ENCODE measurements at regions not wholly inside any gene's neighbourhood (a gene's known extent, or its start where the extent isn't known, plus 50 kb on each side); places are given as distances from the start of the nearest gene placed in this dataset.

DNA sequence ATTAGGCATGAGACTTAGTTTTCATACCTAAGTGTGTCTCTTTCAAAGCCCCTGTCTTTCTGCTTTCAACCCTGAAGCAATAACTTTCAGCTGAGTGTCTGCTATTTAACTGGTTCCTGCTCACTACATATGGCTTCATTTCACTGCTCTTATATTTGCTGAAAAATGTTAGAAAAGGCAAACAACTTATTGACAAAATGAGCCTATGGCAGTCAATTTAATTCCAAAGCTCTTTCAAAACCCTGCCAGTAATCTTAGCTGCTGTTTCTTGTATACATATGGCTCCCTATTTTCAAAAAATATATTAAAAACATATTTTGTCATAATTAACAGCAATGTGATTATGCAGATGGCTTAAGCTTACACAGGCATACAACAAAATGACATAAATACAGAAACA, 334.1 kb upstream of the MGAT4C start:
- H3K4me2 ChIP-seq (ENCODE audit: low read length): no peak overlapping the region
- no peaks in the 10 kb centered on the region for H4K20me1 ChIP-seq (ENCODE audit: insufficient read depth, low read length)
- no peak for DNase-seq (ENCODE audit: low read depth)
- no peak for TF ChIP-seq EZH2 (IDR thresholded peaks at IDR 0.05; ENCODE audit: insufficient read depth, low read length)
- TF ChIP-seq, protein P1, sequence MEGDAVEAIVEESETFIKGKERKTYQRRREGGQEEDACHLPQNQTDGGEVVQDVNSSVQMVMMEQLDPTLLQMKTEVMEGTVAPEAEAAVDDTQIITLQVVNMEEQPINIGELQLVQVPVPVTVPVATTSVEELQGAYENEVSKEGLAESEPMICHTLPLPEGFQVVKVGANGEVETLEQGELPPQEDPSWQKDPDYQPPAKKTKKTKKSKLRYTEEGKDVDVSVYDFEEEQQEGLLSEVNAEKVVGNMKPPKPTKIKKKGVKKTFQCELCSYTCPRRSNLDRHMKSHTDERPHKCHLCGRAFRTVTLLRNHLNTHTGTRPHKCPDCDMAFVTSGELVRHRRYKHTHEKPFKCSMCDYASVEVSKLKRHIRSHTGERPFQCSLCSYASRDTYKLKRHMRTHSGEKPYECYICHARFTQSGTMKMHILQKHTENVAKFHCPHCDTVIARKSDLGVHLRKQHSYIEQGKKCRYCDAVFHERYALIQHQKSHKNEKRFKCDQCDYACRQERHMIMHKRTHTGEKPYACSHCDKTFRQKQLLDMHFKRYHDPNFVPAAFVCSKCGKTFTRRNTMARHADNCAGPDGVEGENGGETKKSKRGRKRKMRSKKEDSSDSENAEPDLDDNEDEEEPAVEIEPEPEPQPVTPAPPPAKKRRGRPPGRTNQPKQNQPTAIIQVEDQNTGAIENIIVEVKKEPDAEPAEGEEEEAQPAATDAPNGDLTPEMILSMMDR (IDR thresholded peaks at IDR 0.05; ENCODE audit: insufficient read depth, low read depth, low read length): no peak
- Mint-ChIP-seq H3K36me3 (ENCODE audit: low read depth, unreplicated experiment) (no peaks in the 10 kb centered on the region), H3K27ac (ENCODE audit: unreplicated experiment) (no peak overlapping the region), H3K27me3 (ENCODE audit: low read depth, unreplicated experiment) (no peaks in the 10 kb centered on the region), H3K9me3 (ENCODE audit: unreplicated experiment) (peaks cover 3% of the 10 kb centered on the region), H3K4me1 (ENCODE audit: low read depth, unreplicated experiment) (no peaks in the 10 kb centered on the region), H3K4me3 (ENCODE audit: unreplicated experiment) (no peak overlapping the region)
- no peak overlapping the region for H3K9ac ChIP-seq (ENCODE audit: low read length)
- no peaks in the 10 kb centered on the region for H3K79me2 ChIP-seq (ENCODE audit: insufficient read depth, low read length)
- no peak overlapping the region for H2AFZ ChIP-seq (ENCODE audit: low read depth, low read length)
- no peak overlapping the region for H3K27ac ChIP-seq (ENCODE audit: low read depth, low read length)
- no peaks in the 10 kb centered on the region for H3K27me3 ChIP-seq (ENCODE audit: insufficient read depth, low read length)
- H3K36me3 ChIP-seq (ENCODE audit: insufficient read depth, low read length): no peaks in the 10 kb centered on the region
- no peaks in the 10 kb centered on the region for H3K4me1 ChIP-seq (ENCODE audit: insufficient read depth, low read length)
- no peak for FAIRE-seq
- no peak overlapping the region for H3K4me3 ChIP-seq (ENCODE audit: insufficient read depth, low read depth, low read length)
- no peaks in the 10 kb centered on the region for H3K9me3 ChIP-seq (ENCODE audit: insufficient read depth, low read depth, low read length)

DNA sequence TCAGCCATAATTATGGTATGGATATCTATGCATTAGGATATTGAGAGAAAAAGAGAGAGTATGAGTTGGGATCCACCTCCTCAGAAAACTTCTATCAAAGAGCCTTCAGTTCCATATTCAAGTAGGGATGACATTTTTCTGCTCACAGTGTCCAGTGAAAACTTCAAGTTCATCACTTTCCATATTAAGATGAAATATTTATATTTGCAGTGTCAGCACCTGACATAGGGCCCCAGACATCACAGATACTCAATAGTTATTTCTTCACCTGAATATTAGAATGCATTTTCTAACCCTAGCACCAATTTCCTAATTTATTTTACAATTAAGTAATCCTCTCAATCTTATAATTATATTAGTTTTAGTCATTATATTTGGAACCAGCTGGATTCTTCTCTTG, 318.0 kb upstream of the MGAT4C start:
- no peak overlapping the region for H3K4me3 Mint-ChIP-seq (ENCODE audit: unreplicated experiment)
- Histone ChIP-seq H3K9me3 (ENCODE audit: insufficient read depth, low read depth, low read length) (no peaks in the 10 kb centered on the region), H3K27ac (ENCODE audit: low read depth, low read length) (no peak overlapping the region), H3K79me2 (ENCODE audit: insufficient read depth, low read length) (no peaks in the 10 kb centered on the region), H3K4me1 (ENCODE audit: insufficient read depth, low read length) (no peaks in the 10 kb centered on the region), H4K20me1 (ENCODE audit: insufficient read depth, low read length) (no peaks in the 10 kb centered on the region), H3K4me2 (ENCODE audit: low read length) (no peak overlapping the region), H2AFZ (ENCODE audit: low read depth, low read length) (no peak overlapping the region), H3K9ac (ENCODE audit: low read length) (no peak overlapping the region), H3K27me3 (ENCODE audit: insufficient read depth, low read length) (no peaks in the 10 kb centered on the region), H3K36me3 (ENCODE audit: insufficient read depth, low read length) (no peaks in the 10 kb centered on the region), H3K4me3 (ENCODE audit: insufficient read depth, low read depth, low read length) (no peak overlapping the region)
- TF ChIP-seq, protein P1 (IDR thresholded peaks at IDR 0.05; ENCODE audit: insufficient read depth, low read depth, low read length): no peak
- TF ChIP-seq EZH2 (IDR thresholded peaks at IDR 0.05; ENCODE audit: insufficient read depth, low read length): no peak
- DNase-seq (ENCODE audit: low read depth) (no peak), FAIRE-seq (no peak)
- no peaks in the 10 kb centered on the region for H3K9me3 Mint-ChIP-seq (ENCODE audit: unreplicated experiment)
- no peaks in the 10 kb centered on the region for H3K36me3 Mint-ChIP-seq (ENCODE audit: low read depth, unreplicated experiment)
- H3K27ac Mint-ChIP-seq (ENCODE audit: unreplicated experiment): no peak overlapping the region
- no peaks in the 10 kb centered on the region for H3K27me3 Mint-ChIP-seq (ENCODE audit: low read depth, unreplicated experiment)
- H3K4me1 Mint-ChIP-seq (ENCODE audit: low read depth, unreplicated experiment): no peaks in the 10 kb centered on the region

DNA sequence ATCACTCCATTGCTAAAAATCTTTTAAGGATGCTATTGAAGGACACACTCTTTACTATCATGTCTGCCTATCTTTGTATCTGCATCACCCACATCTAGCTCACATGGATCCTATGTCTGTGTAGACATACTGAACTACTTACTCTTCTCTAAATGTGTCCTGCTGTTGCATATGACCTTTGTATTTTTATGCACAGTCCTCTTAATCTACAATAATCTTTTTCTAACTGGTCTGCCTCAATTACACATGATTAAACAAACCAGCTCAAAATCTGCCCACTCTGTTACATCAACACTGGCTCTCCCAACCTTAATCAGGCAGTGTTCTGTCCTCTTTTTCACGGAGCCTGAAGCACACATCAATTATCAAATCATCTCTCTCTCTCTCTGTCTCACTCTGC, 316.3 kb upstream of the MGAT4C start:
- Mint-ChIP-seq H3K36me3 (ENCODE audit: low read depth, unreplicated experiment) (no peaks in the 10 kb centered on the region), H3K4me1 (ENCODE audit: low read depth, unreplicated experiment) (no peaks in the 10 kb centered on the region), H3K27me3 (ENCODE audit: low read depth, unreplicated experiment) (no peaks in the 10 kb centered on the region), H3K4me3 (ENCODE audit: unreplicated experiment) (no peak overlapping the region), H3K27ac (ENCODE audit: unreplicated experiment) (no peak overlapping the region), H3K9me3 (ENCODE audit: unreplicated experiment) (peaks cover 5% of the 10 kb centered on the region)
- Histone ChIP-seq H3K4me3 (ENCODE audit: insufficient read depth, low read depth, low read length) (no peak overlapping the region), H3K27ac (ENCODE audit: low read depth, low read length) (no peak overlapping the region), H4K20me1 (ENCODE audit: insufficient read depth, low read length) (no peaks in the 10 kb centered on the region), H3K4me2 (ENCODE audit: low read length) (no peak overlapping the region), H3K9me3 (ENCODE audit: insufficient read depth, low read depth, low read length) (no peaks in the 10 kb centered on the region), H3K36me3 (ENCODE audit: insufficient read depth, low read length) (no peaks in the 10 kb centered on the region), H2AFZ (ENCODE audit: low read depth, low read length) (no peak overlapping the region), H3K9ac (ENCODE audit: low read length) (no peak overlapping the region), H3K27me3 (ENCODE audit: insufficient read depth, low read length) (no peaks in the 10 kb centered on the region), H3K79me2 (ENCODE audit: insufficient read depth, low read length) (no peaks in the 10 kb centered on the region), H3K4me1 (ENCODE audit: insufficient read depth, low read length) (no peaks in the 10 kb centered on the region)
- FAIRE-seq (no peak), DNase-seq (ENCODE audit: low read depth) (no peak)
- TF ChIP-seq EZH2 (IDR thresholded peaks at IDR 0.05; ENCODE audit: insufficient read depth, low read length): no peak
- TF ChIP-seq, protein P1 (IDR thresholded peaks at IDR 0.05; ENCODE audit: insufficient read depth, low read depth, low read length): no peak

Measured in astrocyte (in vitro differentiated cells and primary cell).